ENCODE measurements at regions not wholly inside any gene's neighbourhood (a gene's known extent, or its start where the extent isn't known, plus 50 kb on each side); places are given as distances from the start of the nearest gene placed in this dataset.
"Not testable (repeated sequence)": the region's sequence is repeated elsewhere in the genome, so short reads cannot be mapped to it uniquely, and the experiment has no call there.

GRCh38 chrX:131424895-131425294, 119.0 kb upstream of the OR13H1 start:
- Mint-ChIP-seq H3K4me1 (ENCODE audit: low read depth, unreplicated experiment) (no peaks in the 10 kb centered on the region), H3K27me3 (ENCODE audit: low read depth, unreplicated experiment) (no peaks in the 10 kb centered on the region), H3K4me3 (ENCODE audit: unreplicated experiment) (no peak overlapping the region), H3K36me3 (ENCODE audit: low read depth, unreplicated experiment) (no peaks in the 10 kb centered on the region), H3K27ac (ENCODE audit: unreplicated experiment) (no peak overlapping the region), H3K9me3 (ENCODE audit: unreplicated experiment) (no peaks in the 10 kb centered on the region)
- H3K4me3 ChIP-seq (ENCODE audit: insufficient read depth, low read depth, low read length), result no peak overlapping the region
- no peak overlapping the region for H3K4me2 ChIP-seq (ENCODE audit: low read length)
- no peaks in the 10 kb centered on the region for H3K36me3 ChIP-seq (ENCODE audit: insufficient read depth, low read length)
- no peak overlapping the region for H3K27ac ChIP-seq (ENCODE audit: low read depth, low read length)
- no peaks in the 10 kb centered on the region for H3K79me2 ChIP-seq (ENCODE audit: insufficient read depth, low read length)
- no peaks in the 10 kb centered on the region for H4K20me1 ChIP-seq (ENCODE audit: insufficient read depth, low read length)
- H2AFZ ChIP-seq (ENCODE audit: low read depth, low read length), result no peak overlapping the region
- H3K9me3 ChIP-seq (ENCODE audit: insufficient read depth, low read depth, low read length), result no peaks in the 10 kb centered on the region
- DNase-seq (ENCODE audit: low read depth) (no peak), FAIRE-seq (peak; percentile 73)
- H3K4me1 ChIP-seq (ENCODE audit: insufficient read depth, low read length), result no peaks in the 10 kb centered on the region
- no peaks in the 10 kb centered on the region for H3K27me3 ChIP-seq (ENCODE audit: insufficient read depth, low read length)
- no peak overlapping the region for H3K9ac ChIP-seq (ENCODE audit: low read length)
- TF ChIP-seq EZH2 (IDR thresholded peaks at IDR 0.05; ENCODE audit: insufficient read depth, low read length) (no peak), CTCF (IDR thresholded peaks at IDR 0.05; ENCODE audit: insufficient read depth, low read depth, low read length) (no peak)

- not testable (repeated sequence) for H3K79me2 ChIP-seq (ENCODE audit: insufficient read depth, low read length); H3K4me3 Mint-ChIP-seq (ENCODE audit: unreplicated experiment); H3K9me3 Mint-ChIP-seq (ENCODE audit: unreplicated experiment); H3K4me1 ChIP-seq (ENCODE audit: insufficient read depth, low read length); H3K27ac ChIP-seq (ENCODE audit: low read depth, low read length); H3K4me1 Mint-ChIP-seq (ENCODE audit: low read depth, unreplicated experiment); H3K36me3 Mint-ChIP-seq (ENCODE audit: low read depth, unreplicated experiment); H3K27ac Mint-ChIP-seq (ENCODE audit: unreplicated experiment); DNase-seq (ENCODE audit: low read depth); H3K4me2 ChIP-seq (ENCODE audit: low read length); H3K27me3 Mint-ChIP-seq (ENCODE audit: low read depth, unreplicated experiment); H3K9me3 ChIP-seq (ENCODE audit: insufficient read depth, low read depth, low read length); H3K4me3 ChIP-seq (ENCODE audit: insufficient read depth, low read depth, low read length); H4K20me1 ChIP-seq (ENCODE audit: insufficient read depth, low read length); H2AFZ ChIP-seq (ENCODE audit: low read depth, low read length); H3K27me3 ChIP-seq (ENCODE audit: insufficient read depth, low read length); H3K9ac ChIP-seq (ENCODE audit: low read length); H3K36me3 ChIP-seq (ENCODE audit: insufficient read depth, low read length); FAIRE-seq
Measured at GRCh38 chrX:131430465-131430864, 113.4 kb upstream of the OR13H1 start.

- FAIRE-seq (no peak), DNase-seq (ENCODE audit: low read depth) (no peak)
- Histone ChIP-seq H3K9me3 (ENCODE audit: insufficient read depth, low read depth, low read length) (no peaks in the 10 kb centered on the region), H2AFZ (ENCODE audit: low read depth, low read length) (no peak overlapping the region), H3K79me2 (ENCODE audit: insufficient read depth, low read length) (no peaks in the 10 kb centered on the region), H3K27me3 (ENCODE audit: insufficient read depth, low read length) (no peaks in the 10 kb centered on the region), H3K4me3 (ENCODE audit: insufficient read depth, low read depth, low read length) (no peak overlapping the region), H3K4me1 (ENCODE audit: insufficient read depth, low read length) (no peaks in the 10 kb centered on the region), H3K36me3 (ENCODE audit: insufficient read depth, low read length) (no peaks in the 10 kb centered on the region), H4K20me1 (ENCODE audit: insufficient read depth, low read length) (no peaks in the 10 kb centered on the region), H3K4me2 (ENCODE audit: low read length) (no peak overlapping the region), H3K9ac (ENCODE audit: low read length) (no peak overlapping the region), H3K27ac (ENCODE audit: low read depth, low read length) (no peak overlapping the region)
- Mint-ChIP-seq H3K27ac (ENCODE audit: unreplicated experiment) (no peak overlapping the region), H3K4me1 (ENCODE audit: low read depth, unreplicated experiment) (no peaks in the 10 kb centered on the region), H3K4me3 (ENCODE audit: unreplicated experiment) (no peak overlapping the region), H3K9me3 (ENCODE audit: unreplicated experiment) (no peaks in the 10 kb centered on the region), H3K36me3 (ENCODE audit: low read depth, unreplicated experiment) (no peaks in the 10 kb centered on the region), H3K27me3 (ENCODE audit: low read depth, unreplicated experiment) (no peaks in the 10 kb centered on the region)
- no peak for TF ChIP-seq CTCF (IDR thresholded peaks at IDR 0.05; ENCODE audit: insufficient read depth, low read depth, low read length)
- no peak for TF ChIP-seq EZH2 (IDR thresholded peaks at IDR 0.05; ENCODE audit: insufficient read depth, low read length)
Measured at GRCh38 chrX:131441033-131441432, 102.8 kb upstream of the OR13H1 start.
